SK-N-SH treated with all-trans-retinoic acid at 6 μM for 48 hours (cell line): ENCODE measurements at regions not wholly inside any gene's neighbourhood (a gene's known extent, or its start where the extent isn't known, plus 50 kb on each side); places are given as distances from the start of the nearest gene placed in this dataset.

ENCODE experiments used
- ATAC-seq: fragments of 200-7000 bp; cut with Tn5 transposase; 3 replicates; pipeline ENCODE4 v1.9.1; 2020; ENCODE audit warnings: mild to moderate bottlenecking, moderate library complexity
- ARNTL ChIP-seq: fragments of 450-650 bp; formaldehyde crosslinking; IDR thresholded peaks from 2 replicates; pipeline ENCODE4 v1.5.0; 2020; ENCODE audit warnings: low read depth, mild to moderate bottlenecking, moderate library complexity, borderline replicate concordance
- BACH2 ChIP-seq: fragments of 250-450 bp; sonication (Bioruptor Pico); IDR thresholded peaks from 2 replicates; pipeline ENCODE4 v1.9.0; 2021; ENCODE audit warnings: mild to moderate bottlenecking, borderline replicate concordance
- CSDC2 ChIP-seq: fragments of 250-450 bp; sonication (Bioruptor Pico); IDR thresholded peaks from 2 replicates; pipeline ENCODE4 v1.5.0; 2020; ENCODE audit warnings: mild to moderate bottlenecking, moderate library complexity
- ESRRG ChIP-seq: fragments of 250-450 bp; sonication (Bioruptor Pico); IDR thresholded peaks from 2 replicates; pipeline ENCODE4 v1.6.1; 2021; ENCODE audit warnings: mild to moderate bottlenecking
- GLIS3 ChIP-seq: fragments of 250-450 bp; sonication (Bioruptor Pico); IDR thresholded peaks from 2 replicates; pipeline ENCODE4 v1.5.0; 2020; ENCODE audit warnings: mild to moderate bottlenecking, moderate library complexity
- OSR1 ChIP-seq: fragments of 250-450 bp; sonication (Bioruptor Pico); IDR thresholded peaks from 2 replicates; pipeline ENCODE4 v1.8.0; 2022; ENCODE audit warnings: moderate library complexity, mild to moderate bottlenecking, inconsistent platforms
- RARB ChIP-seq: fragments of 250-450 bp; sonication (Bioruptor Pico); IDR thresholded peaks from 2 replicates; pipeline ENCODE4 v1.8.0; 2021; ENCODE audit warnings: mild to moderate bottlenecking, moderate library complexity
- SNAI2 ChIP-seq: fragments of 250-450 bp; sonication (Bioruptor Pico); IDR thresholded peaks from 2 replicates; pipeline ENCODE4 v1.5.0; 2020; ENCODE audit warnings: mild to moderate bottlenecking, moderate library complexity
- TCF4 ChIP-seq: fragments of 250-450 bp; sonication (Bioruptor Pico); IDR thresholded peaks from 2 replicates; pipeline ENCODE4 v1.8.0; 2021; ENCODE audit warnings: mild to moderate bottlenecking, moderate library complexity, borderline replicate concordance
- TOX ChIP-seq: fragments of 250-450 bp; sonication (Bioruptor Pico); IDR thresholded peaks from 2 replicates; pipeline ENCODE4 v1.8.0; 2021; ENCODE audit warnings: mild to moderate bottlenecking, moderate library complexity, borderline replicate concordance
- ZC3H10 ChIP-seq: fragments of 250-450 bp; sonication (Bioruptor Pico); IDR thresholded peaks from 2 replicates; pipeline ENCODE4 v1.5.1; 2021; ENCODE audit warnings: mild to moderate bottlenecking, moderate library complexity
- ZFP3 ChIP-seq: fragments of 250-450 bp; sonication (Bioruptor Pico); IDR thresholded peaks from 2 replicates; pipeline ENCODE4 v1.5.0; 2020; ENCODE audit warnings: mild to moderate bottlenecking, moderate library complexity
- ZFP30 ChIP-seq: fragments of 450-650 bp; formaldehyde crosslinking; IDR thresholded peaks from 2 replicates; pipeline ENCODE4 v1.5.0; 2022; ENCODE audit warnings: mild to moderate bottlenecking, moderate library complexity
- ZNF565 ChIP-seq: fragments of 450-650 bp; formaldehyde crosslinking; conservative IDR thresholded peaks from 2 replicates; pipeline ENCODE4 v1.5.0; 2020; ENCODE audit warnings: low read depth, mild to moderate bottlenecking, moderate library complexity
- ZNF70 ChIP-seq: fragments of 450-650 bp; formaldehyde crosslinking; IDR thresholded peaks from 2 replicates; pipeline ENCODE4 v1.5.0; 2020; ENCODE audit warnings: mild to moderate bottlenecking, moderate library complexity
- ZNF8 ChIP-seq: fragments of 450-650 bp; formaldehyde crosslinking; IDR thresholded peaks from 2 replicates; pipeline ENCODE4 v1.5.0; 2020; ENCODE audit warnings: mild to moderate bottlenecking, moderate library complexity
- TF ChIP-seq, protein P1 (sequence below): fragments of 250-450 bp; sonication (Bioruptor Pico); IDR thresholded peaks from 2 replicates; pipeline ENCODE4 v1.5.0; 2020; ENCODE audit warnings: mild to moderate bottlenecking, moderate library complexity
- TF ChIP-seq, protein P2 (sequence below): fragments of 250-450 bp; sonication (Bioruptor Pico); IDR thresholded peaks from 2 replicates; pipeline ENCODE4 v1.8.0; 2020; ENCODE audit warnings: mild to moderate bottlenecking, moderate library complexity, borderline replicate concordance
- TF ChIP-seq, protein P3 (sequence below): fragments of 250-450 bp; sonication (Bioruptor Pico); IDR thresholded peaks from 2 replicates; pipeline ENCODE4 v1.5.1; 2020; ENCODE audit warnings: low read depth, mild to moderate bottlenecking, moderate library complexity
- TF ChIP-seq, protein P4 (sequence below): fragments of 250-450 bp; sonication (Bioruptor Pico); IDR thresholded peaks from 2 replicates; pipeline ENCODE4 v1.8.0; 2021; ENCODE audit warnings: low read depth, mild to moderate bottlenecking, moderate library complexity, borderline replicate concordance
- TF ChIP-seq, protein P5 (sequence below): fragments of 250-450 bp; sonication (Bioruptor Pico); IDR thresholded peaks from 2 replicates; pipeline ENCODE4 v1.5.1; 2021; ENCODE audit warnings: mild to moderate bottlenecking, moderate library complexity

DNA sequence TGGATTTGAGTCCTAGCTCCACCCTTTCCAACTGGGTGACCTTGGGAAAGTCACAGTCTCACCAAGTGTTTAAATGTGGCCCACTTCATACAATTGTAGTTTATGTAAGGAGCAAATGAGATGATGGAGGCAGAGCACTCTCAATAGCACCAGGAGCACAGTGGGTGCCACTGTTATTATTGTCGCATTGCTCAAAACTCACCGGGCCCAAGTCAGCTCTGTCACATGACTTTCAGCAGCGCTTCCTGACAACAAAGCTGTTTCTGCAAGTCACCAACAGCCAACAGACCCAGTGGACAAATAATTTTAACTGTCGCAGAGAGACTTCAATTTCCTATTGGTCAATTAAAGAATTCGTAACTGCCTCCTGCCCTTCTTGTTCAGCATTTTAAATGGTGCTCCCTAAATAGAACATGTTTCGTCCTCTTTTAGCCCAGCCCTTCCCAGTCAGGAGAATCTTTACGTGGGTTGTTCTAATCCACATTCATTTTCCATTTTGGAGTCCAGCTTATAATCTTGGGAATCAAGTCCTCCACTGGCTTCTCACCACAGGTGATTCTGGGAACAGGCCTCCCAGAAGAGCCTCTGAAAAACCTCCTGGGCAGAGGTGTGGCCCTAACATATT lies 415.6 kb upstream of the NPVF start:
- ATAC-seq: no peak
- TF ChIP-seq ZNF8: no peak
- TF ChIP-seq CSDC2: no peak
- TF ChIP-seq, all 23 proteins: peak for 0

DNA sequence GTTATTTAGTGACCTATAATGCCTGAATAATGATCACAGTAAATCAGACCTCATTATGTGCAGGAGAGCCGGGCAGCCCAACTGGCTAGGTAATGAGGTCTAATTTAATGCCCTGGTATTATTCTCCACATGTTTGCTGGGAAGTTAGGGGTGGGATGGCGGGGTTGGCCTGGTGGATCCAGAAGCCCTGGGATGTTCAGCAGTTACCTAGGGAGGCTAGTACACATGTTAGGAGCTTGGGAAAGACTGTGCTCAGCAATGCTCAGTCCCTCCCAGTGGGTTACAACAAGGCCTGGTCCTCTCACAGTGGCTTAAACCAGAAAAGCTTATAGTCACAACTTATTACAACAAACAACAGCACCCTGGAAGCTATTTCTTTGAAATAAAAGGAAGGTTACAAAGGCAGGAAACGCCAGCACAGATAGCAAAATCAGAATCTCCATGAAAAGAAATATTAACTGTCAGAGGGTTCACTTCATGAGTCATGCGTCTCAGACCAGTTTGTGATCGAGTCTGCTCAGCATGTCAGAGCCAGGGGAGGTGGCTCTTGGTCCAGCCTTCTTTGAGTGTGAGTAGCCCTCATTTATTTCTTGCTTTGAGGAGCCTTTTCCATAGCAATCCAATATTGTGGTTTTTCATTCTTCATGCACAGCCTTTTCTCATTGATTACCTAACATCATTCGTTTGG lies 418.6 kb upstream of the NPVF start:
- TF ChIP-seq ZFP30 (no peak), TCF4 (no peak), TOX (CRISPR knock-in tag) (no peak), ZNF70 (CRISPR knock-in tag) (no peak), SNAI2 (CRISPR knock-in tag) (no peak), ARNTL (CRISPR knock-in tag) (no peak), BACH2 (CRISPR knock-in tag) (no peak), OSR1 (CRISPR knock-in tag) (no peak), ZNF8 (no peak), ESRRG (no peak)
- ATAC-seq: no peak

DNA sequence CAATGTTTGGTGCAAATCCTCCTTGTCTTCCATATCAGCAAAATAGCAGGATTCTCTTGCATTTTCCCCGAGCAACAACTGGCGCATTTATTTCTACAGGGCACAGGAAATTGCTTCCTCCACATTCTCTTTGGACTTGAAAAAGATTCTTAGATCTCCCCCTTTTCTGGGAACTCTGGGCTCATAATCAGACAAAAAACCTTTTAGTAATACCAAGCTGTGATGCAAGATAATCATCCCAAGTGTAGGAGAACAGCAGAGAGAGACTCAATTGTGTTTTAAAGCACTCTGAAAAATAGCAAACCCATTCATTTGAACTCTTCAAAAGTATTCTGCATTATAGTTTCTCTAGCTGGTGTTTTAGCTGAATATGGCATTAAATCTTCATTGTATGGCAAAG lies 419.6 kb upstream of the NPVF start:
- ATAC-seq: no peak
- TF ChIP-seq BACH2 (CRISPR knock-in tag): no peak
- TF ChIP-seq ZNF565: no peak
- TF ChIP-seq OSR1 (CRISPR knock-in tag): no peak
- no peak for TF ChIP-seq ZFP3 (CRISPR knock-in tag)
- TF ChIP-seq, protein P1, sequence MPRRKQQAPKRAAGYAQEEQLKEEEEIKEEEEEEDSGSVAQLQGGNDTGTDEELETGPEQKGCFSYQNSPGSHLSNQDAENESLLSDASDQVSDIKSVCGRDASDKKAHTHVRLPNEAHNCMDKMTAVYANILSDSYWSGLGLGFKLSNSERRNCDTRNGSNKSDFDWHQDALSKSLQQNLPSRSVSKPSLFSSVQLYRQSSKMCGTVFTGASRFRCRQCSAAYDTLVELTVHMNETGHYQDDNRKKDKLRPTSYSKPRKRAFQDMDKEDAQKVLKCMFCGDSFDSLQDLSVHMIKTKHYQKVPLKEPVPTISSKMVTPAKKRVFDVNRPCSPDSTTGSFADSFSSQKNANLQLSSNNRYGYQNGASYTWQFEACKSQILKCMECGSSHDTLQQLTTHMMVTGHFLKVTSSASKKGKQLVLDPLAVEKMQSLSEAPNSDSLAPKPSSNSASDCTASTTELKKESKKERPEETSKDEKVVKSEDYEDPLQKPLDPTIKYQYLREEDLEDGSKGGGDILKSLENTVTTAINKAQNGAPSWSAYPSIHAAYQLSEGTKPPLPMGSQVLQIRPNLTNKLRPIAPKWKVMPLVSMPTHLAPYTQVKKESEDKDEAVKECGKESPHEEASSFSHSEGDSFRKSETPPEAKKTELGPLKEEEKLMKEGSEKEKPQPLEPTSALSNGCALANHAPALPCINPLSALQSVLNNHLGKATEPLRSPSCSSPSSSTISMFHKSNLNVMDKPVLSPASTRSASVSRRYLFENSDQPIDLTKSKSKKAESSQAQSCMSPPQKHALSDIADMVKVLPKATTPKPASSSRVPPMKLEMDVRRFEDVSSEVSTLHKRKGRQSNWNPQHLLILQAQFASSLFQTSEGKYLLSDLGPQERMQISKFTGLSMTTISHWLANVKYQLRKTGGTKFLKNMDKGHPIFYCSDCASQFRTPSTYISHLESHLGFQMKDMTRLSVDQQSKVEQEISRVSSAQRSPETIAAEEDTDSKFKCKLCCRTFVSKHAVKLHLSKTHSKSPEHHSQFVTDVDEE: no peak
- no peak for TF ChIP-seq ZNF70 (CRISPR knock-in tag)
- no peak for TF ChIP-seq GLIS3 (CRISPR knock-in tag)
- no peak for TF ChIP-seq TCF4
- no peak for TF ChIP-seq CSDC2

DNA sequence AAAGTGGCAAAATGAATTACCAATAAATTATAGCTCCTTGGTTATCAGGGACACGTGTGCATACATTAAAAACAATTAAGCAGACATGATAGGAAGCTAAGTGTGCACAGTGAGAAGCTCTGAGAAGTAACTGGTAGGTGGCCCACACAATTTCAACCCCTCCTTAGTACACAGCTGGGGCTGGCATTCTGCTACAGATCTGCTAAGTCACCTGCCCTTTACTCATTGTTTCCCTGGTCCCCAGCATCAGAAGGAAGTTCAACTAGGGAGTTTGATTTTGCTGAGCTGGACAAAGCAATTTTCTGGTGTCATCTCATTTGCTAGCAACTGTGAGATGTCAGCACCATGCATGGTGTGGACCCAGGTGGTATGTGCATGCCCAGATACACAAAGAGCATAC lies 424.1 kb upstream of the NPVF start:
- TF ChIP-seq, protein P2, sequence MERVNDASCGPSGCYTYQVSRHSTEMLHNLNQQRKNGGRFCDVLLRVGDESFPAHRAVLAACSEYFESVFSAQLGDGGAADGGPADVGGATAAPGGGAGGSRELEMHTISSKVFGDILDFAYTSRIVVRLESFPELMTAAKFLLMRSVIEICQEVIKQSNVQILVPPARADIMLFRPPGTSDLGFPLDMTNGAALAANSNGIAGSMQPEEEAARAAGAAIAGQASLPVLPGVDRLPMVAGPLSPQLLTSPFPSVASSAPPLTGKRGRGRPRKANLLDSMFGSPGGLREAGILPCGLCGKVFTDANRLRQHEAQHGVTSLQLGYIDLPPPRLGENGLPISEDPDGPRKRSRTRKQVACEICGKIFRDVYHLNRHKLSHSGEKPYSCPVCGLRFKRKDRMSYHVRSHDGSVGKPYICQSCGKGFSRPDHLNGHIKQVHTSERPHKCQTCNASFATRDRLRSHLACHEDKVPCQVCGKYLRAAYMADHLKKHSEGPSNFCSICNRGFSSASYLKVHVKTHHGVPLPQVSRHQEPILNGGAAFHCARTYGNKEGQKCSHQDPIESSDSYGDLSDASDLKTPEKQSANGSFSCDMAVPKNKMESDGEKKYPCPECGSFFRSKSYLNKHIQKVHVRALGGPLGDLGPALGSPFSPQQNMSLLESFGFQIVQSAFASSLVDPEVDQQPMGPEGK (CRISPR knock-in tag): no peak
- no peak for TF ChIP-seq ZC3H10 (CRISPR knock-in tag)
- TF ChIP-seq, protein P3, sequence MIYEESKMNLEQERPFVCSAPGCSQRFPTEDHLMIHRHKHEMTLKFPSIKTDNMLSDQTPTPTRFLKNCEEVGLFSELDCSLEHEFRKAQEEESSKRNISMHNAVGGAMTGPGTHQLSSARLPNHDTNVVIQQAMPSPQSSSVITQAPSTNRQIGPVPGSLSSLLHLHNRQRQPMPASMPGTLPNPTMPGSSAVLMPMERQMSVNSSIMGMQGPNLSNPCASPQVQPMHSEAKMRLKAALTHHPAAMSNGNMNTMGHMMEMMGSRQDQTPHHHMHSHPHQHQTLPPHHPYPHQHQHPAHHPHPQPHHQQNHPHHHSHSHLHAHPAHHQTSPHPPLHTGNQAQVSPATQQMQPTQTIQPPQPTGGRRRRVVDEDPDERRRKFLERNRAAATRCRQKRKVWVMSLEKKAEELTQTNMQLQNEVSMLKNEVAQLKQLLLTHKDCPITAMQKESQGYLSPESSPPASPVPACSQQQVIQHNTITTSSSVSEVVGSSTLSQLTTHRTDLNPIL (CRISPR knock-in tag): no peak
- TF ChIP-seq GLIS3 (CRISPR knock-in tag): no peak
- TF ChIP-seq TOX (CRISPR knock-in tag): no peak
- TF ChIP-seq ZFP30: no peak
- TF ChIP-seq, protein P1: no peak
- TF ChIP-seq TCF4: no peak
- no peak for TF ChIP-seq BACH2 (CRISPR knock-in tag)
- no peak for TF ChIP-seq SNAI2 (CRISPR knock-in tag)
- no peak for TF ChIP-seq ESRRG
- TF ChIP-seq ZNF8: no peak
- TF ChIP-seq, protein P4, sequence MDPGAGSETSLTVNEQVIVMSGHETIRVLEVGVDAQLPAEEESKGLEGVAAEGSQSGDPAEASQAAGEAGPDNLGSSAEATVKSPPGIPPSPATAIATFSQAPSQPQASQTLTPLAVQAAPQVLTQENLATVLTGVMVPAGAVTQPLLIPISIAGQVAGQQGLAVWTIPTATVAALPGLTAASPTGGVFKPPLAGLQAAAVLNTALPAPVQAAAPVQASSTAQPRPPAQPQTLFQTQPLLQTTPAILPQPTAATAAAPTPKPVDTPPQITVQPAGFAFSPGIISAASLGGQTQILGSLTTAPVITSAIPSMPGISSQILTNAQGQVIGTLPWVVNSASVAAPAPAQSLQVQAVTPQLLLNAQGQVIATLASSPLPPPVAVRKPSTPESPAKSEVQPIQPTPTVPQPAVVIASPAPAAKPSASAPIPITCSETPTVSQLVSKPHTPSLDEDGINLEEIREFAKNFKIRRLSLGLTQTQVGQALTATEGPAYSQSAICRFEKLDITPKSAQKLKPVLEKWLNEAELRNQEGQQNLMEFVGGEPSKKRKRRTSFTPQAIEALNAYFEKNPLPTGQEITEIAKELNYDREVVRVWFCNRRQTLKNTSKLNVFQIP: no peak
- no peak for TF ChIP-seq OSR1 (CRISPR knock-in tag)
- TF ChIP-seq CSDC2: no peak
- TF ChIP-seq, protein P5, sequence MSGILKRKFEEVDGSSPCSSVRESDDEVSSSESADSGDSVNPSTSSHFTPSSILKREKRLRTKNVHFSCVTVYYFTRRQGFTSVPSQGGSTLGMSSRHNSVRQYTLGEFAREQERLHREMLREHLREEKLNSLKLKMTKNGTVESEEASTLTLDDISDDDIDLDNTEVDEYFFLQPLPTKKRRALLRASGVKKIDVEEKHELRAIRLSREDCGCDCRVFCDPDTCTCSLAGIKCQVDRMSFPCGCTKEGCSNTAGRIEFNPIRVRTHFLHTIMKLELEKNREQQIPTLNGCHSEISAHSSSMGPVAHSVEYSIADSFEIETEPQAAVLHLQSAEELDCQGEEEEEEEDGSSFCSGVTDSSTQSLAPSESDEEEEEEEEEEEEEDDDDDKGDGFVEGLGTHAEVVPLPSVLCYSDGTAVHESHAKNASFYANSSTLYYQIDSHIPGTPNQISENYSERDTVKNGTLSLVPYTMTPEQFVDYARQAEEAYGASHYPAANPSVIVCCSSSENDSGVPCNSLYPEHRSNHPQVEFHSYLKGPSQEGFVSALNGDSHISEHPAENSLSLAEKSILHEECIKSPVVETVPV (CRISPR knock-in tag): no peak
- no peak for TF ChIP-seq ZNF565
- TF ChIP-seq RARB (CRISPR knock-in tag): no peak
- no peak for TF ChIP-seq ARNTL (CRISPR knock-in tag)
- no peak for TF ChIP-seq ZFP3 (CRISPR knock-in tag)
- ATAC-seq: no peak
